DOHH2 (cell line): ENCODE measurements at regions not wholly inside any gene's neighbourhood (a gene's known extent, or its start where the extent isn't known, plus 50 kb on each side); places are given as distances from the start of the nearest gene placed in this dataset.

Source experiments
- CTCF ChIP-seq: fragments of 200-600 bp; sonication (generic); IDR thresholded peaks from one replicate; pipeline ENCODE4 v1.5.1; 2014; ENCODE audit warnings: antibody characterized with exemption, mild to moderate bottlenecking, low read depth, low read length; ENCODE audit not compliant: poor library complexity, severe bottlenecking
- EZH2phosphoT487 ChIP-seq: fragments of 200-600 bp; sonication (generic); IDR thresholded peaks from 2 replicates; pipeline ENCODE4 v1.6.1; 2017; ENCODE audit warnings: borderline replicate concordance, mild to moderate bottlenecking, antibody characterized with exemption, low read length, moderate library complexity, mixed read lengths

- TF ChIP-seq CTCF (no peak), EZH2phosphoT487 (no peak)
Measured at GRCh38 chr18:53947092-53947640, 277.3 kb downstream of the MBD2 start.
